ENCODE measurements at regions not wholly inside any gene's neighbourhood (a gene's known extent, or its start where the extent isn't known, plus 50 kb on each side); places are given as distances from the start of the nearest gene placed in this dataset.

DNA sequence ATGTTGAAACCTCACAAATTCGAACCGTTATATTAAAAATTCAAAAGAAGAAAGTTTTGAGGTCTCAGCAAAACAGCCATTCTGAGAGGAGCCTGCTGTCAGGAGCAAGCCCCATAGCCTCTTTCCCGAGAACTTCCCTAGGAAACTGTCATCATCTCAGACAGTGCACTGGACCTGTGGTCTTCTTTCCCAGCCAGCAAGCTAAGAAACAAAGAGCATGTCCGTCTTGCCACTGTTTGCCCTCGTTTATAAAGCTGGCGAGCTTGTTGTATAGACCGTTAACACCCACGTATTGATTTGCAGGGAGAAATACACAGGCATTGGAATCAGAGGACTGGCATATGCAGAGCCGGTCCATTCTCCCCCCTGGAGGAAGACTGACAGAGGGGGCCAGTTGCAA, 407.0 kb downstream of the NPHP4 start:
- Histone ChIP-seq H4K20me1 (ENCODE audit: control insufficient read depth, insufficient read depth, low read length, poor library complexity, severe bottlenecking) (no peaks in the 10 kb centered on the region), H3K9me3 (ENCODE audit: control extremely low read depth in 1 of 3, control insufficient read depth in 2 of 3, insufficient read depth in 1 of 3, low read length in 2 of 3) (peaks cover 0 to 1% (median 0%) of the 10 kb centered on the region in 3 donors), H3K9ac (ENCODE audit: low read length) (no peak overlapping the region), H2AFZ (ENCODE audit: insufficient read depth, low read depth, low read length, poor library complexity, severe bottlenecking) (no peak overlapping the region), H3K27ac (ENCODE audit: low read length in 2 of 2) (no peak overlapping the region), H3K4me3 (ENCODE audit: control extremely low read depth in 1 of 5, extremely low read depth in 1 of 5, insufficient read depth in 1 of 5, low read depth in 2 of 5, low read length in 4 of 5) (no peak overlapping the region), H3K36me3 (replicated peaks in 1 of 2; ENCODE audit: control extremely low read depth in 1 of 2, control insufficient read depth in 1 of 2, extremely low read depth in 1 of 2, insufficient read depth in 2 of 2, low read length in 1 of 2) (no peaks in the 10 kb centered on the region), H3K27me3 (replicated peaks in 1 of 4; ENCODE audit: control extremely low read depth in 1 of 4, control insufficient read depth in 3 of 4, insufficient read depth in 4 of 4, low read length in 3 of 4) (peaks cover 0 to 3% (median 0%) of the 10 kb centered on the region in 4 experiments), H3K4me1 (ENCODE audit: control insufficient read depth in 2 of 2, insufficient read depth in 2 of 2, low read length in 2 of 2) (no peaks in the 10 kb centered on the region), H3K4me2 (replicated peaks; ENCODE audit: low read depth, low read length, poor library complexity, severe bottlenecking) (no peak overlapping the region), H3K79me2 (ENCODE audit: control insufficient read depth, insufficient read depth, low read length) (no peaks in the 10 kb centered on the region)
- Mint-ChIP-seq H3K4me3 (no peak overlapping the region), H3K4me1 (no peaks in the 10 kb centered on the region), H3K27ac (no peak overlapping the region), H3K27me3 (peaks cover 40% of the 10 kb centered on the region), H3K9me3 (ENCODE audit: insufficient read depth) (peaks cover 5% of the 10 kb centered on the region)
- DNase-seq (no peak), ATAC-seq (ENCODE audit: low read depth) (no peak)
- intact Hi-C loops (cut with micrococcal nuclease) = no loop called here
- WGBS (ENCODE audit: insufficient coverage) = 85% methylated on average over 9 of the region's 9 CpGs
- no peak for TF ChIP-seq EZH2 (IDR thresholded peaks at IDR 0.05; ENCODE audit: borderline replicate concordance, insufficient read depth, low read depth, low read length, poor library complexity, severe bottlenecking)
- TF ChIP-seq, protein P1, sequence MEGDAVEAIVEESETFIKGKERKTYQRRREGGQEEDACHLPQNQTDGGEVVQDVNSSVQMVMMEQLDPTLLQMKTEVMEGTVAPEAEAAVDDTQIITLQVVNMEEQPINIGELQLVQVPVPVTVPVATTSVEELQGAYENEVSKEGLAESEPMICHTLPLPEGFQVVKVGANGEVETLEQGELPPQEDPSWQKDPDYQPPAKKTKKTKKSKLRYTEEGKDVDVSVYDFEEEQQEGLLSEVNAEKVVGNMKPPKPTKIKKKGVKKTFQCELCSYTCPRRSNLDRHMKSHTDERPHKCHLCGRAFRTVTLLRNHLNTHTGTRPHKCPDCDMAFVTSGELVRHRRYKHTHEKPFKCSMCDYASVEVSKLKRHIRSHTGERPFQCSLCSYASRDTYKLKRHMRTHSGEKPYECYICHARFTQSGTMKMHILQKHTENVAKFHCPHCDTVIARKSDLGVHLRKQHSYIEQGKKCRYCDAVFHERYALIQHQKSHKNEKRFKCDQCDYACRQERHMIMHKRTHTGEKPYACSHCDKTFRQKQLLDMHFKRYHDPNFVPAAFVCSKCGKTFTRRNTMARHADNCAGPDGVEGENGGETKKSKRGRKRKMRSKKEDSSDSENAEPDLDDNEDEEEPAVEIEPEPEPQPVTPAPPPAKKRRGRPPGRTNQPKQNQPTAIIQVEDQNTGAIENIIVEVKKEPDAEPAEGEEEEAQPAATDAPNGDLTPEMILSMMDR (IDR thresholded peaks at IDR 0.05) = no peak
- POLR2A ChIA-PET = no interaction called here
- CTCF ChIA-PET = no interaction called here

GRCh38 chr1:5580926-5581325, 411.3 kb downstream of the NPHP4 start:
- TF ChIP-seq EZH2 (IDR thresholded peaks at IDR 0.05; ENCODE audit: borderline replicate concordance, insufficient read depth, low read depth, low read length, poor library complexity, severe bottlenecking) = no peak
- TF ChIP-seq, protein P1 (IDR thresholded peaks at IDR 0.05) = no peak
- 100% methylated on average over 2 of the region's 5 CpGs for WGBS (ENCODE audit: insufficient coverage)
- no peaks in the 10 kb centered on the region for H3K36me3 ChIP-seq (replicated peaks in 1 of 2; ENCODE audit: control extremely low read depth in 1 of 2, control insufficient read depth in 1 of 2, extremely low read depth in 1 of 2, insufficient read depth in 2 of 2, low read length in 1 of 2)
- ChIA-PET POLR2A (no interaction called here), CTCF (no interaction called here)
- no peak for ATAC-seq (ENCODE audit: low read depth)
- no peaks in the 10 kb centered on the region for H4K20me1 ChIP-seq (ENCODE audit: control insufficient read depth, insufficient read depth, low read length, poor library complexity, severe bottlenecking)
- no peaks in the 10 kb centered on the region for H3K27me3 ChIP-seq (replicated peaks in 1 of 4; ENCODE audit: control extremely low read depth in 1 of 4, control insufficient read depth in 3 of 4, insufficient read depth in 4 of 4, low read length in 3 of 4)
- no peak overlapping the region for H3K27ac ChIP-seq (ENCODE audit: low read length in 2 of 2)
- H3K4me2 ChIP-seq (replicated peaks; ENCODE audit: low read depth, low read length, poor library complexity, severe bottlenecking) = no peak overlapping the region
- no peaks in the 10 kb centered on the region for H3K9me3 ChIP-seq (ENCODE audit: control extremely low read depth in 1 of 3, control insufficient read depth in 2 of 3, insufficient read depth in 1 of 3, low read length in 2 of 3)
- H3K79me2 ChIP-seq (ENCODE audit: control insufficient read depth, insufficient read depth, low read length) = no peaks in the 10 kb centered on the region
- H3K27me3 Mint-ChIP-seq = peaks cover 38% of the 10 kb centered on the region
- no peak overlapping the region for H3K27ac Mint-ChIP-seq
- DNase-seq = no peak
- intact Hi-C loops (cut with micrococcal nuclease) = no loop called here
- no peak overlapping the region for H3K9ac ChIP-seq (ENCODE audit: low read length)
- no peak overlapping the region for H3K4me3 ChIP-seq (ENCODE audit: control extremely low read depth in 1 of 5, extremely low read depth in 1 of 5, insufficient read depth in 1 of 5, low read depth in 2 of 5, low read length in 4 of 5)
- H3K9me3 Mint-ChIP-seq (ENCODE audit: insufficient read depth) = peaks cover 2% of the 10 kb centered on the region
- H3K4me3 Mint-ChIP-seq = no peak overlapping the region
- no peaks in the 10 kb centered on the region for H3K4me1 Mint-ChIP-seq
- H3K4me1 ChIP-seq (ENCODE audit: control insufficient read depth in 2 of 2, insufficient read depth in 2 of 2, low read length in 2 of 2) = no peaks in the 10 kb centered on the region
- H2AFZ ChIP-seq (ENCODE audit: insufficient read depth, low read depth, low read length, poor library complexity, severe bottlenecking) = no peak overlapping the region
